NCI-H526 (cell line): ENCODE measurements at regions not wholly inside any gene's neighbourhood (a gene's known extent, or its start where the extent isn't known, plus 50 kb on each side); places are given as distances from the start of the nearest gene placed in this dataset.
A peak's percentile ranks its signal among the peaks of the same experiment; 100 is the strongest.

Source experiments
- DNase-seq, 2 experiments: peaks; one replicate each; lab custom pipeline; 2025; lab: John Stamatoyannopoulos, UW

DNA sequence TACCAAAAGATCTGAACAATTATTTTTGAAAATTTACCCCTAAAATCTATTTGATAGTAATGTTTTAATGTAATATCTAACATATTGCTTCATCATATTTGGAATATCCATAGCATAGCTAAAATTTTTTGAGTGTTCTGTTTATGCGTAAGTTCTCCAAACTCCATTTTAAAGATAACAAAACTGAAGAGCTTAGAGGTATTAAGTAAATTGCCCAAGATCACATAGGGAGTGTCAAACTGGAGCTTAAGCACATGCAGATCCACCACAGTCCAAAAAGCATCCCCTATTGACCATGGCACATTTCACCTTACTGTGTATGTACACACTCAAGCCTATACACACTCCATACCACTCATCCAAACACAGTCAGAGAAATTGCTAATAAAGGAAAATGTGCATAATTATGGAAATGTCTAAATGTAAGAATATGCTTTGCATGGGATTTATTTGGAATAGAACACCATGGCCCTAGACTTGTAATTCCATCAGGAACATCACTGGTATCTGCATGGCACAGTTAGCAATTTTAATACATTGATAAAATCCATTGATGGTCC, 85.2 kb upstream of the TGFBR2 start:
- DNase-seq: no peak

DNA sequence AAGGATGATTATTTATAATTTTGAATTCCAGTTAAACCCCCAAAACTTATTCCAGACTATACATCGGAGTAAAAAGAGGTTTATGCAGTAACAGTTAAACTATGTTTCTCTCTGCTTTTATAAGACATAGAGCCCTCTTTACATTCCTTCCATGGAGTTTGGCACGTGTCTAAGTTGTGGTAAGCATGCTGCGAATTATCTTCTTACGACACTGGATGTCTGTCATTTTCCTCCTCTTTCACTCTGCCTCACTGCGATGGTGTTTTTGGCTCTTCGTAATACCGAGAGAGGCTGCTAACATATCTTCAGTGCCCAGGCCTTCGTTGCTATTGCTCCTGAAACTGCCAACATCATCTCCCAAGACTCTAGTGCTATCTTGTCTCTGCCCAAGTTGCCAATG, 83.9 kb upstream of the TGFBR2 start:
- DNase-seq: no peak

DNA sequence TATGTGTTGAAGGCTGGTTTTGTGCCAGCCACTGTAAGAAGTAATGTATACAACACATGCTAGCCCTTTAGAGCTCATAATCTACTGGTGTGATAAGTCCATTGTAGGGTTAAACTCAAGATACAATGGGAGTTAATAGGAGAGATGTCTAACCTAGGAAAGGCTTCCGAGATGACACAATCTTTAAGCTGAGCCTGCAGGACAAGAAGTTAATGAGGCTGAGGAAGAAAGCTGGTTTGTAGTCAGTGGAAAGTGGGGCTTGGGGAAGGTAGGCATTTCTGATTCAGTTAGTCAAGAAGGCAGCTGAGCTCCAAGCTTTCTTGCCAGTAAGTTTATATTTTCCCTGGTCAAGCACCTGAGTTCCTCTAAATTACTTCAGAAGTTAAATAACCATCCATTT, 83.0 kb upstream of the TGFBR2 start:
- no peak for DNase-seq

- DNase-seq: no peak
Observed at GRCh38 chr3:30524357-30525040, 81.9 kb upstream of the TGFBR2 start.

DNA sequence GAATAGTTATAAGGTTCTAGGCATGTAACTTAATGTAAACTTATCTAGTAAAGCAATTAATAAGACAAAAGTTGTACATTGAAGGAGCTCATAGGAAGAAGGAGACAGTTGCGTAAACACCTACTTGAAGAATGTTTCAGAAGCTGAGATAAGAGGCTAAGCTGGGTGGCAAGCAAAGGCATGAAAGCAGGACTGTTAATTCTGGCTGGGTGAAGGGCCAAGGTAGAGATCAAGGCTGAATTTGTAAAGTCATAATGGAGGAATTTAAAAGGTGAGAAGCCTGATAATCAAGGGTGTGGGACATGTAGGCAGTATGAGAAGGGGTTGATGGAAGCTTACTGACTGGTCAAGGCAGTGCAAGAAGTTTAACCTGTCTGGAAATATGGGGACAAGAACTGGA, 80.4 kb upstream of the TGFBR2 start:
- DNase-seq: no peak

- DNase-seq: no peak
Observed at GRCh38 chr3:30527186-30527585, 79.2 kb upstream of the TGFBR2 start.

- DNase-seq: no peak
Observed at GRCh38 chr3:30527720-30528119, 78.7 kb upstream of the TGFBR2 start.

DNA sequence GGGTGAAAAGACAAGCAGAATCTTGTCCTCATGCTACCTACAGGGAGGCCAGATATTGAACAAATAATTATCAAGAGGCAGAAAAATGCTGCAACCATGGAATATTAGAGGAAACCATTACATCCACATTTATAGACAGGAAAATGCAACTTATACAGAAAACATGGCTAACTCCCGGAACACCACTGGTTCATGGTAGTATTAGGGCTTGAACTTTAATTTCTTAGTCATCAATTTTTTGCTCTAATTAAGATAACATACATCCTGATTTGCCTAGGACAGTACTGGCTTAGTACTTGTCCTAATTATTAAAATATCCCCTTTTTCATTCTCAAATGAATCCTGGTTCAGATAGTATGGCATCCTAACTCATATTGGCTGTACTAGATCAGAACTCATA, 76.3 kb upstream of the TGFBR2 start:
- DNase-seq: no peak

- DNase-seq: no peak
Observed at GRCh38 chr3:30531017-30531570, 75.3 kb upstream of the TGFBR2 start.

- DNase-seq: no peak
Observed at GRCh38 chr3:30535525-30535924, 70.9 kb upstream of the TGFBR2 start.

DNA sequence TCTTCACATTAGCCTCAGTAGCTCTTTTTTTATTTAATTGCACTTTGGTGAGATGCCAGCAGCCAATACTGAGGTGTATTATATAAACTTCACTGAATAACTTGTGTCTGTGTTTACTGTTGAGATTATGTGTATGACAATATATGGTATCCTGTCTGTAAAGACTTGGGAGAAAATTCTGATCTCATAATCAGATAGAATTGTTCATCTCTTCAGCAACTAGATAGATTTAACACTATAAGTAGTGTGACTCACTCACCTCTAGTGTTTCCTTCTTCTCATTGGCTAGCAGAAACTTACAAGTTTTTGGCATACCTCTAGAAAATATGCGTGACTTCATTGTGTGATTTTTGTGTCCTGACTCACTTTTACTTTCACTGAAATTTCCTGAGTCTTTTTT, 67.6 kb upstream of the TGFBR2 start:
- DNase-seq: no peak

DNA sequence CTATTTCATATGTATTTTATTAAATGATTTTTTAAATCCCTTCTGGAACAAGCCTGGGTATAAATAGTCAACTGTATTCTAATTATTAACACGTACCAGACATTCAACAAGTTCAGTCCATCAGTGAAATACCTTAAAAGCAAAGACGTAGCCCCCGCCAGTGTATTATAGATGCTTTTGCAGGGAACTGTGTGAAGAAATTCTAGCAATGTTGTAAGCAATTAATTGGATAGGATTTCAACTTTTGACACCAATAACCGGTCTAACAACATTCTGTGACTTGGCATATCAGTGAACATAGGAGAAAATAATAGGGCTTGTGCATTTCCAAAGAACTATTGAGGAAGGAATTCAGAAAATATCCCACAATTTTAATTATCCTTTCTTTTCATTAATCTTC, 67.2 kb upstream of the TGFBR2 start:
- no peak for DNase-seq

DNA sequence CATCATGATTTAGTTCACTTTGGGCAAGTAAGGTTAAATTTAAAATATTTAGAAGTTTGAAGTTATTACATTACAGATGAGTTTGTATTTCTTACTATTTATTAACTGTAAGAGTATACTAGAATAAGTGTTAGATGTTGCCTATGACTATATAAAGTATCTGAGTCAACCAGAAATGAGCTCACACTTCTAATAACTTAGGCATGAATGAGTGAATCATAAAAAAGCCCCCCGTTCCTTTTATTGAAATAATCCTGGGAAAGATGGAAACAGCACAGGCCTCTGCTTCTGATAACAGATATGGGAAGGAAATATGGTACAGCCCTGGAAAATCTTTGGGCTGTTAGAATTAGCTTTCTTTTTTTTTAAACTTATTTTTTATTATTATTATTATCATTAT, 66.6 kb upstream of the TGFBR2 start:
- no peak for DNase-seq

DNA sequence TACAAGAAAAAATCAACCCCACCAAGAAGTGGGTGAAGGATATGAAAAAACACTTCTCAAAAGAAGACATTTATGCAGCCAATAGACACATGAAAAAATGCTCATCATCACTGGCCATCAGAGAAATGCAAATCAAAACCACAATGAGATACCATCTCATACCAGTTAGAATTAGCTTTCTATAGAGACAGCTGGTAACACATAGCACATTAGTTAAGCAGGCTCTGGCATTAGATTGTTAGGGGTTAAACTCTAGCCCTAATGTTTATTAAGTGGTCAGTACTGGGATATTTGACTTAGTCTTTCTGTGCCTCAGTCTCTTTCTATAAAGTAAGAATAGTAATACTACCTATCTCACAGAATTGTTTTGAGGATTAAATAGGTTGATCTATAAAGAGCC, 65.2 kb upstream of the TGFBR2 start:
- peak; percentile 35 to 56 for DNase-seq

- no peak for DNase-seq
Observed at GRCh38 chr3:30542897-30543296, 63.5 kb upstream of the TGFBR2 start.

- DNase-seq: no peak
Observed at GRCh38 chr3:30544812-30545211, 61.6 kb upstream of the TGFBR2 start.

DNA sequence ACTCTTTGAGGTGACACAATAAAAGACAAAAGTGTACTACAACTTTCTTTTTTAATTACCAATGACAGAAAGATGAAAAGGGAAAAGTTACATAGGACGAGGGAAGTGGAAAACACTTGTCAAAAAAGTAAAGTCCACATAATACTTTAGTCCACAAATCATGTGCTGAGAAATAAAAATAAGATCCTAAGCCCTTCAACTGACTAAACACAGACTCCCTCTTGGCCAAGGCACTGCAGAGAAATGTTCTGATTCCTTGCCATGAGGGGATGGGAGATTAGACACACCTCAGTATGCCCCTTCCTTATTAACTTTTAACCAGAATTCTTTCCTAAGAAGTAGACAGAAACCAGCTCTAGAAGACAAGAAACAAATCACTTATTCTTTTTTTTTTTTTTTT, 59.5 kb upstream of the TGFBR2 start:
- DNase-seq: no peak

DNA sequence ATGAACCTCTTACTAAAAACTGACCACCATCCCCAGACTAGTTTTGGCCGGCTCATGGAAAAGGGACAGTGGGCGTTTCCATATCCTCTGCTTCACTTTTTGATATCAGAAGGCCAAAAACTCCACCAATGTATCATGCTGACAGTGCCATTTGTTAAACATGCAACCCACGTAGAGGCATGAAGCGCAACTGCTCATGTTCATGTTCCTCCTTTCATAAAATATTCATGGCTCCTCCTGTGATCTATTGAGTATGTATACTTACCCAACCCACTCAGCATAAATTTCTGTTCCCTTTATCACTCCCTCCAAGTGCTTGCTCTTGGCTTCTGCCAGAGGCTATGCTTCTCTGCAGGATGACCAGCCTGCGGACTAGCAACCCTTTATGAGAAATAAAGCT, 58.7 kb upstream of the TGFBR2 start:
- no peak for DNase-seq

DNA sequence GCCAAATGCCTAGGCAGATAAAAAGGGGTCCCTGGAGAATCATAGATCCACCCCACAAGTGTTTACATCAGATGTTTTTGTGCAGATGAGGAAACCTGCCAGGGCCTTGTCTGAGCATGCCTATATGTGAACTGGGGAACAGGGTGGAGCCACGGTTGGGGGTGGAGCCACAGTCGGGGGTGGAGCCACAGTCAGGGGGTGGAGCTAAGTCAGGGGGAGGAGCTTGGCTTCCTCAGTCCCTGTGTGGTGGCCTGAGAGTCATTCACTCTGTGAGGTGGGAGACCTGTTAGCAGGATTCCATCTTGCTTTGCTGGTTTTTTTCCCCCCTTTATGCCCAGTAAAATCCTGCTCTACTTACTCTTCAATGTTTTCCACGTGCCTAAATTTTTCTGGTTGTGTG, 57.8 kb upstream of the TGFBR2 start:
- no peak for DNase-seq

DNA sequence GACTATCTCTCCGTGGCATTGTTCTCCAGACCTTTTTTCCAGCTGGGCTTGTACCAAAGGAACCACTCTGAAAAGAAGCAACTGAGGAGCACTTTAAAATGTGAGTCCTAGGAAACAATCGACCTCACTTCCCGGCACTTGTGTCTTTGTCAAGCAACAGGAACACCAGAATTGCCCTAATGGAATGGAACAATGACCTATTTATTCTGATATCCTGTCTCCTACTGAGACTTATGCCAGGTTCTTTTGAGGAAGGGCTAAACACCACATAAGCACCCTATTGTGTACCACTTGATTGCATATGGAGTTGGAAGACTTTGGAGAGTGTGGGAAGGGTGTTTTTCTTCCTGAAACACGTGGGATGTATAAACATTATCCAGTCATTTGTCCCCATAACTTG, 56.8 kb upstream of the TGFBR2 start:
- no peak for DNase-seq

DNA sequence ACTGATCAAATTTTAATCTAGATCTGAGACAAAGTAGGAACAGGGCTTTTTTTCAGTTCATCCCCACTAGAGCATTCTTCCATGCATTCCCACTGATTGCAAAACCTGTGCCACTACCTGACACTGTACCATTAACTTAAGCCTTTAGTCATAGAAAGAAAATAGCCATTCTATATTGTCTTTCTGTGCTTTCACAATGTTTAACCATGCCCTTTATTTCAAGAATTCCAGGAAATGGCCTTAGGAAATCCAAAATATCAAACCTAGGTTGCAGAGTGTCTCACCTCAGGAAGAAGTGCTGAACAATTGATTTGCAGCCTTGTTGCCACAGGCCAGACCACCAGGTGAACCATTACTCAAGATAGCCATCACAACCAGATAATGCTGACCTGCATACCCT, 56.2 kb upstream of the TGFBR2 start:
- no peak for DNase-seq

GRCh38 chr3:30551266-30551665, 55.1 kb upstream of the TGFBR2 start:
- no peak for DNase-seq

DNA sequence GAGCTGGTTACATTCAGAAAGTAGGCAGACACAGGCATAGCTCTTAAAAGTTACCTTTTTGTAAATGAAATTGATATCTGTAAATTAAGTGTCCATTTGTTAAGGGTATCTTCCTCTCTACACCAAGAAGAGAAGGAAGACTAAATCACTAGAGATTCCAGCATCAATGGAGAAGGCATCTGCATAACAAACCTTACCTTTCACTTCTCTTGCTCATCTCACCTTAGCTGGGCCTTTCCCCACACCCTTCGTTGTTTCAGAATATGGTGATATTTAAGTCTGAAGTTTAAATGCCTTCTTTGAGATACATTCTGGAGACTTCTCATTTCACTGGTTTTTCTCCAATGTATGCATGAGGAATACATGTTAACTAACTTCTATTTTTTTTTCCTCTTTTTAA, 54.5 kb upstream of the TGFBR2 start:
- DNase-seq: no peak
